HUES6 (cell line): ENCODE measurements at regions not wholly inside any gene's neighbourhood (a gene's known extent, or its start where the extent isn't known, plus 50 kb on each side); places are given as distances from the start of the nearest gene placed in this dataset.

Experiments
- H3K27ac ChIP-seq: 2 replicates; pipeline ENCODE4 v1.7.0; 2013; ENCODE audit warnings: low read depth, mild to moderate bottlenecking, low read length, inconsistent platforms
- H3K27me3 ChIP-seq: 2 replicates; pipeline ENCODE4 v1.6.1; 2013; ENCODE audit warnings: low read length; ENCODE audit not compliant: control insufficient read depth, insufficient read depth
- H3K36me3 ChIP-seq: 2 replicates; pipeline ENCODE4 v1.6.1; 2013; ENCODE audit warnings: low read length; ENCODE audit not compliant: control insufficient read depth, insufficient read depth
- H3K4me1 ChIP-seq: 2 replicates; pipeline ENCODE4 v1.6.1; 2013; ENCODE audit warnings: low read length; ENCODE audit not compliant: control insufficient read depth, insufficient read depth
- H3K4me3 ChIP-seq: 2 replicates; pipeline ENCODE4 v1.5.1; 2013; ENCODE audit warnings: low read depth, low read length
- H3K9ac ChIP-seq: one replicate; pipeline ENCODE4 v1.6.1; 2013; ENCODE audit warnings: mild to moderate bottlenecking, low read length
- H3K9me3 ChIP-seq: 2 replicates; pipeline ENCODE4 v1.6.1; 2013; ENCODE audit warnings: low read depth, low read length; ENCODE audit not compliant: control insufficient read depth, insufficient read depth

DNA sequence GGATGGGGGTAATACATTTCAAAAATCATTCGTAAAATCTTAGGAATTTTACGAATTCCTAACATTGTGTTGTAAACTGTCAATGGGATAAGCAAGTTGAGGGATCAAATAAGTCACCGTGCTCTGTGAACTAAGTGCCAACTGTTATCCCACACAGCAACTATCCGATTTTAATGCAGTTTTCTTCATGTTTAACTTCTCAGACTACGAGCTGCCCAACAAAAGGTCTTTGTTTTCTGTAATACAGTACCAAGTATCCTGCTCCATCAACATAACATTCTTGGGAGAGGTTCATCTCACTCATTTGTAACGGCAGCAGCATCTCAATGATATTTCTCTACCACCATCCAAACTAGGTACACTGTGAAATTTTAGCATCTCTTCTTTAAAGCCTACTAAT lies 654.1 kb upstream of the LMCD1 start:
- H3K4me1 ChIP-seq, result no peaks in the 10 kb centered on the region
- no peaks in the 10 kb centered on the region for H3K9me3 ChIP-seq
- no peak overlapping the region for H3K4me3 ChIP-seq
- no peak overlapping the region for H3K9ac ChIP-seq
- H3K36me3 ChIP-seq, result no peaks in the 10 kb centered on the region
- H3K27ac ChIP-seq, result no peak overlapping the region
- no peaks in the 10 kb centered on the region for H3K27me3 ChIP-seq

DNA sequence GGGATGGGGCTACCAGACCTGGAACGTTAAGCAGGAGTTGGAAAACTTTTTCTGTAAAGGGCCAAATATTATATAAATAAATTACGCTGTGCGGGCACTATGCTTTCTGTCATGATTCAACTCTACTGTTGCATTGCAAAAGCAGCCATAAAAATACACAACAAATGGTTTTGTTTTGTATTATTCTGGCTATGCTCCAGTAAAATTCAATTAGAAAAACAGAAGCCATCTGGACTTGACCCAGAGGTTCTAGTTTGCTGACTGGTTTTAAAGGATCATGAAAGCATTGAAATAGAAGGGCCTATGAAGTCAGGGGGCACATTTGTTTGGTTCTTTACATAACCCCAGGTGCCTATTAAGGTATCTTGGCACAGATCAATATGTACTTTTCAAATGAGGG lies 647.4 kb upstream of the LMCD1 start:
- Histone ChIP-seq H3K4me3 (no peak overlapping the region), H3K36me3 (no peaks in the 10 kb centered on the region), H3K9ac (no peak overlapping the region), H3K9me3 (no peaks in the 10 kb centered on the region), H3K27me3 (no peaks in the 10 kb centered on the region), H3K27ac (no peak overlapping the region), H3K4me1 (peaks cover 14% of the 10 kb centered on the region; the same call in 1 of the 2 replicates)

DNA sequence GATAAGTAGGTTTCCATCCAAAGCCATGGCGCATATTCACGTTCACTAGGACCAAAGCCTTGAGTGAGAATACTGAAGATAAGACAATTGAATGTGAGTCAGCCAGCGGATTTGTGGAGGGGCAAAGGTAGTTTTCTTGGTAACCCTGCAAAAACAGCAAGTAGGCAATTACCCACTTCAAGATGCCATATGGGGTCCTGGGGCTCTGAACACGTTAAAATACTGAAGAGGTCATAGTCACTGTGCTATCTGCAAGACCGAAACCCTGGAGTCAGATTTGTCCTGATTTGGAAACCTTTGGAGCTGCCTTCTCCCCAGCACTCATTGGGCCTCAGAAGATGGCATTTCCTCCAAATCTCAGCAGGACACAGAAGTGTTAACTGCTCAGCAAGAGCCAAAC lies 646.9 kb upstream of the LMCD1 start:
- Histone ChIP-seq H3K9me3 (no peaks in the 10 kb centered on the region), H3K4me3 (no peak overlapping the region), H3K27me3 (no peaks in the 10 kb centered on the region), H3K9ac (no peak overlapping the region), H3K36me3 (no peaks in the 10 kb centered on the region), H3K27ac (no peak overlapping the region), H3K4me1 (peaks cover 14% of the 10 kb centered on the region; the same call in 1 of the 2 replicates)

DNA sequence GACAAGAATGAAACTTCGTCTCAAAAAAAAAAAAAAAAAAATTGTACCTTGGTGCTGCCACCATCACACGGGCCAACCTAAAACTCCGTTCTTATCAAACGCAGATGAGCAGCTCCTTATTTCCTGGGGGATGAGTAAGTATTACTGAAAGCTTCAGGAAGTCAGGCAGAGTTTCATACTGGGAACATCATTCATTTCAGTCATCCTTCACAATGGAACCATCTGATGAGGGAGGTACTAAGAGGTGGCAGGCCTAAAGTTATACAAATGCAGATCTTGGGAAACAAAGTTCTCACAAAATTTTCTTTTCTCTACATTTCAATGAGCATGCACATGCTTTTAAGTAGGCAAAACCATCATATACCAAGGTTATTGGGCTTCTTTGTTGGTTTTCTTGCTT lies 636.0 kb upstream of the LMCD1 start:
- Histone ChIP-seq H3K27ac (no peak overlapping the region), H3K27me3 (no peaks in the 10 kb centered on the region), H3K36me3 (no peaks in the 10 kb centered on the region), H3K9me3 (no peaks in the 10 kb centered on the region), H3K4me1 (no peaks in the 10 kb centered on the region), H3K4me3 (no peak overlapping the region), H3K9ac (no peak overlapping the region)

DNA sequence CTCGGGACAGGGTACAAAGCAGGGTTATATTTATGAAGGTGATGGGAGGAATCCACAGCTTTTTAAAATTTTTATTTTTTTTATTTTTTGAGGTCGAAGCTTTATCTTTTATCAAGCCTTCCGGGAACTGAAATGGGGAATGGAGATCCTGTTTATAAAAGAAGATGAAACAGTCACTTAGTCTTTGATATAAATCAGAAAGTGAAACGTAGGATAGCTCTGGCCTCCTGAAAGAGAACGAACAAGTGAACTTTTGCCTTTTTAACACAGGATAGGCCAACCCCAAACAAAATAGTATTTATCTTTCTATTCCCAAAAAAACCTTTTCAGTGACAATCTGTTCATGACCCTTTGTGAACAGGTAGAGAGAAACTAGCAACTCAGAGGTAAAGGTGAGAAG lies 634.0 kb upstream of the LMCD1 start:
- H3K4me3 ChIP-seq, result no peak overlapping the region
- H3K27me3 ChIP-seq, result no peaks in the 10 kb centered on the region
- no peak overlapping the region for H3K9ac ChIP-seq
- no peaks in the 10 kb centered on the region for H3K4me1 ChIP-seq
- no peaks in the 10 kb centered on the region for H3K9me3 ChIP-seq
- no peaks in the 10 kb centered on the region for H3K36me3 ChIP-seq
- no peak overlapping the region for H3K27ac ChIP-seq

DNA sequence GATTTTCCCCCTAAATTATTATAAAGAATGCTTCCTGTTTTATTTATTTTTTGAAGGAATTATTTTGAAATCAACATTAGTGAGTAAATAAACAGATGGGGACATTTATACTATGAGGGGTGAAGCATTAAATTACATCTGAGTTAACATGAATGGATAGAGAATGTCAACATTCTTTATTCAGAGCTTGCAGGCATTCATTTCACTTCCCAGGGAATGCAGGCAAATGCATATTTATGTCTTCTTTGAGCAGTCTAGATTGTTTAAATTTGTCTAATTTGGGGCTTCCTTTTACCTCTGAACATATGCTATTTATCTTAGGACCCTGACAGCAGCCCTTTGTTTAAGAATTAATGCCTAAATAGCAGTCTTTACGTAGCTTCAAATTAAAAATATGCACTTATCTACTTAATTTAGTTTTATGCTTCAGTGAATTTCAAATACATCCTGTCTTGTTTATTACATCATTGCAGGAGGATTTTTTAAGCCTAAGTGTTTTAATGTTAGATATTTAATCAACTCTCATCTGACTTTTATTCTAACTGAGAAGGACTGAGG lies 630.5 kb upstream of the LMCD1 start:
- no peak overlapping the region for H3K9ac ChIP-seq

DNA sequence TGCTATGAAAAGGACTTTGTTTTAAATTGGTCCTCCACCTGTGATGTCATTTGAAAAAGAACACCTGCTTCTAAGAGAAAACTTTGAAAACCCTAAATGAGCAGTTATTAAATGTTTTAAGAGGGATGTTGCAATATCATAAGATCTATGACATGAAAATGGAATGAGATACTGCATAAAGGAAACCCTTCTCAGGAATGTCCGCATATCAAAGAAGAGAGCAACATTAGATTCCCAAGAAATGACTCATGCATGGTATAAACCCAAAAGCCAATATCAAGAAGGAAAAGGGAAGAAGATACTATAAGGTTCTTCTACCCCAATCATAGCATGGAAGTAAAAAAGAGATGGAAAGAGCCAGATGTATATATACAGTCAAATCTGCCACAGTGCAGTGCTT lies 627.5 kb upstream of the LMCD1 start:
- Histone ChIP-seq H3K4me3 (no peak overlapping the region), H3K4me1 (peaks cover 4% of the 10 kb centered on the region; the same call in 1 of the 2 replicates), H3K9me3 (no peaks in the 10 kb centered on the region), H3K36me3 (no peaks in the 10 kb centered on the region), H3K9ac (no peak overlapping the region), H3K27ac (no peak overlapping the region), H3K27me3 (no peaks in the 10 kb centered on the region)

More for the DNA sequence above, 630.5 kb upstream of the LMCD1 start:
- H3K4me1 ChIP-seq, result 0 out of 2 replicates have a peak, but pooled peaks cover 4% of the 10 kb centered on the region
- H3K27me3 ChIP-seq, result no peaks in the 10 kb centered on the region
- no peak overlapping the region for H3K27ac ChIP-seq
- H3K4me3 ChIP-seq, result no peak overlapping the region
- H3K36me3 ChIP-seq, result no peaks in the 10 kb centered on the region
- H3K9me3 ChIP-seq, result no peaks in the 10 kb centered on the region

DNA sequence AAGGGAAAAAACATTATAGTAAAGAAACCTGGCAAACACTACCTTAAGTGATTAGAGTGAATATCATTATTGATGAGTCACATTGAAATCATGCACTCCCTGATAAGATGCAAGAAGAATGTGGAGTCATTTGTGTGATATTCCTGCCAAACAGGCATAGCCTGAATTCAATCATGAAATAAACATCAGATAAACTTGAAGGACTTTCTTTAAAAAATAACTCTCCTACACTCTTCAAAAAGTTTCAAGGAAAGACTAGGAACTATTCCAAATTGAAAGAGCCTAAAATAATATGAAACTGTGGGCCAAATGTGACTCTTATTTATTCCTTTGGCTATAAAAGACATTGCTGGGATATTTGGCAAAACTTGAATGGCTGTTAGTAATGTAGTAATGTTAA lies 625.7 kb upstream of the LMCD1 start:
- H3K4me1 ChIP-seq, result peaks cover 4% of the 10 kb centered on the region; the same call in 1 of the 2 replicates

DNA sequence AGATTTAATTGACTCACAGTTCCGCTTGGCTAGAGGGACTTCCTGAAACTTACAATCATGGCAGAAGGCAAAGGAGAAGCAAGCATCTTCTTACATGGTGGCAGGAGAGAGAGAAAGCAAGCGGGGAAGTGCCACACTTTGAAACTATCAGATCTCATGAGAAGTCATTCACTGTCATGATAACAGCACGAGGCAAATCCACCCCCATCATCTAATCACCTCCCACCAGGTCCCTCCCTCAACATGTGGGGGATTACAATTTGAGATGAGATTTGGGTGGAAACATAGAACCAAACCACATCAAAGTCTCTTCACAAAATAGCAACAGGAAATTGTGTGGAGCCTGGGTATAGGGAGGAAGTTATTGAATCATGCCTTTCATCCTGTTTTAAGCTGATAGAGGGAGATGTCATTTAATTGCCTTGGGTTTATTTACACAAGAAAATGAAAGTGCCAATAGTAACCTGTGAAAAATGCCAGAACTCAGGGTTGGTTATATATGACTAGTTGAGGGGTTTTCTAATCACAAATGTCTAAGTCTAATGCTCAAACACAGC lies 624.8 kb upstream of the LMCD1 start:
- Histone ChIP-seq H3K9ac (no peak overlapping the region), H3K4me1 (peaks cover 4% of the 10 kb centered on the region; the same call in 1 of the 2 replicates), H3K36me3 (no peaks in the 10 kb centered on the region), H3K27ac (no peak overlapping the region), H3K9me3 (no peaks in the 10 kb centered on the region), H3K27me3 (no peaks in the 10 kb centered on the region), H3K4me3 (no peak overlapping the region)

More for the DNA sequence above, 625.7 kb upstream of the LMCD1 start:
- Histone ChIP-seq H3K36me3 (no peaks in the 10 kb centered on the region), H3K9ac (no peak overlapping the region), H3K27ac (no peak overlapping the region), H3K27me3 (no peaks in the 10 kb centered on the region), H3K9me3 (no peaks in the 10 kb centered on the region), H3K4me3 (no peak overlapping the region)

DNA sequence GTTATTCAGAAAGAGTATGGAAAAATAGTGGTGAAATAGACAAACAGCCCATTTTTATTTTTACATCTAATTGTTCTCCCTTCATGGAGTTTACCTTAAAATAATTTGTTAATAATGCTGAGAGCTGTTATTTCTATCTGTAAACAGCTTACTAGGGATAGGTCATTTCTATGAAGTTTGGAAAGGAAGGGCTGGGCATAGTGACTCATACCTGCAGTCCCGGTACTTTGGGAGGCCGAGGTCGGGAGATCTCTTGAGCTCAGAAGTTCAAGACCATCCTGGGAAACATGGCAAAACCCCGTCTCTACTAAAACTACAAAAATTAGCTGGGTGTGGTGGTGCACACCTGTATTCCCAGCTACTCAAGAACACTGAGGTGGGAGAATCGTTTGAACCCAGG lies 624.3 kb upstream of the LMCD1 start:
- Histone ChIP-seq H3K4me1 (peaks cover 4% of the 10 kb centered on the region; the same call in 1 of the 2 replicates), H3K9me3 (no peaks in the 10 kb centered on the region), H3K27me3 (no peaks in the 10 kb centered on the region), H3K36me3 (no peaks in the 10 kb centered on the region), H3K9ac (no peak overlapping the region), H3K27ac (no peak overlapping the region), H3K4me3 (no peak overlapping the region)

DNA sequence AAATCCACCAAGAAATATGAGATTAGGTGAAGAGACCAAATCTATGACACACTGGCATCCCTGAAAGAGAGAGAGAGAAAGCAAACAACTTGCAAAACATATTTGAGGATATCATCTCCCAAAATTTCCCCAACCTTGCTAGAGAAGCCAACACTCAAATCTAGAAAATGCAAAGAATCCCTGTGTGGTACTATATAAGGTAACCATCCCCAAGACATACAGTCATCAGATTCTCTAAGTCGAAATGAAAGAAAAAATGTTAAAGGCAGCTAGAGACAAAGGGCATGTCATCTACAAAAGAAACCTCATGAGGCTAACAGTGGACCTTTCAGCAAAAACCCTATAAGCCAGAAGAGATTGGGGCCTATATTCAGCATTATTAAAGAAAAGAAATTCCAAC lies 622.1 kb upstream of the LMCD1 start:
- Histone ChIP-seq H3K4me3 (no peak overlapping the region), H3K4me1 (no peaks in the 10 kb centered on the region; the same call in 1 of the 2 replicates), H3K9me3 (0 out of 2 replicates have a peak, but pooled peaks cover 3% of the 10 kb centered on the region), H3K27ac (no peak overlapping the region), H3K36me3 (no peaks in the 10 kb centered on the region), H3K9ac (no peak overlapping the region), H3K27me3 (no peaks in the 10 kb centered on the region)
